Skin epidermis (tissue), 12 donors: ENCODE measurements at regions not wholly inside any gene's neighbourhood (a gene's known extent, or its start where the extent isn't known, plus 50 kb on each side); places are given as distances from the start of the nearest gene placed in this dataset.

ENCODE experiments used
- H3K27ac ChIP-seq, 21 experiments: fragments of 200-600 bp; sonication (generic) in 11 of 21; one replicate each; pipeline ENCODE4 v1.5.0; 2020; ENCODE audit warnings: mild to moderate bottlenecking in 3 of 21, inconsistent platforms in 2 of 21, moderate library complexity in 2 of 21
- H3K4me3 ChIP-seq, 7 experiments: fragments of 200-600 bp; sonication (generic) in 2 of 7; one replicate each; pipeline ENCODE4 v1.5.0; 2020; ENCODE audit warnings: inconsistent platforms in 2 of 7, mild to moderate bottlenecking in 2 of 7, moderate library complexity in 1 of 7

DNA sequence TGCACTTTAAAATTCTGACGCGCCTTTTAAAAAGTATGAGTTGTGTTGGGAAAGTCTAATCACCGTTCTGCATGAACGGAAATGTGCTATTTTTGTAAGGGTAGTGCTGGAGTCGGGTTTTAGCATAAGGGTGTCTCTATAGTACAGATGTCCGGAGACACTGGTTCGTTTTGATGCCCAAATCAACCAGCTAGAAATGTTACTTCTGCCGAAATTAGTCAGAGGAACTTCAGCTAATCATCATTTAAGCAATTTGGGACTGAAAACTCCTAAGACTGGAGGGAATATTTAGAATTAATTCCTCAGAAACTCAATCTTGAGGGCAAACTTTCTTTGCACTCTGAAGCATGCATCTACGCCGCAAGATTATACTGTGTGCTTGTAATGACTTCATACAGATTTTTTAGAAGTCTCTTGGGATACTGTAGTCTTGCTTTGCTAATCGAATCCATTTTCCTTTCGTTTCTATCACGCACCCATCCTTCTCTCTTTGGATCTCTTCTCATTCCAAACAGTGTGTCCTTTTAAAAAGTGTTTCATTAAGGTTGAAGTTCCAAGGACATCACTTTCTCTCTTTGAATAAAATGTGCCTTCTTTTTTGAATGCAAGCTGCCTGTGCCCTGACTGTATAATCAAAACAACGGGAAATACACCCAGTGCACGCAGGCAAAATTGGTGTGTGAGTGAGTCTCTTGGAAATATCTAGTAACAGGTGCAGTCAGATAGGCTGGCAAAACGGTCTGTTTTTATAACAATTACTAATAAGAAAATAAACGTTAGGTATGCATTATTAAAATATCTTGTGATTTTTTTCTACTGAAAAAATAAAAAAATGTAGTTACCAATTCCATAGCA is 270.9 kb upstream of the TCF4 start:
- Histone ChIP-seq H3K27ac (peak overlapping the region in 3 of 21 experiments; percentile 8 to 38 (median 28)), H3K4me3 (peak overlapping the region in 1 of 7 experiments; percentile 15)

DNA sequence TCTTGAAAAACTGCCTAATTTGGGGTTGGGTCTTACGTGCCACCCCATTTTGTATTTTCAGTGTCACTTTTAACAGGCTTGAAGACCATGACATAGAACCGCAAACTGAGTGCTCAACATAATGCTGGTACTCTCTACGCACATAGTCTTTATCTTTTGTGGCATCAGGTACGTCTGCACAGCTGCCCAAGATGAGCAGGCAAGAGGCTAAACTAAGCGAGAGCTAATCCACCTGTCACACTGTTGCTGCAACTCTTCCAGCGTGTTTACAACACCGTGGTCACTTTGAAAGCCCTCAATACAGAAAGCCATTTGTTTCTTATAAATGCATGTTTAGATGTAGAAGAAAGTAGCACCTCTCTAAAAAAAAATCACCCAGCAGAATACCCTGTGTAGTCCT is 270.0 kb upstream of the TCF4 start:
- peak overlapping the region in 1 of 21 experiments; percentile 28 for H3K27ac ChIP-seq
- no peak overlapping the region for H3K4me3 ChIP-seq

DNA sequence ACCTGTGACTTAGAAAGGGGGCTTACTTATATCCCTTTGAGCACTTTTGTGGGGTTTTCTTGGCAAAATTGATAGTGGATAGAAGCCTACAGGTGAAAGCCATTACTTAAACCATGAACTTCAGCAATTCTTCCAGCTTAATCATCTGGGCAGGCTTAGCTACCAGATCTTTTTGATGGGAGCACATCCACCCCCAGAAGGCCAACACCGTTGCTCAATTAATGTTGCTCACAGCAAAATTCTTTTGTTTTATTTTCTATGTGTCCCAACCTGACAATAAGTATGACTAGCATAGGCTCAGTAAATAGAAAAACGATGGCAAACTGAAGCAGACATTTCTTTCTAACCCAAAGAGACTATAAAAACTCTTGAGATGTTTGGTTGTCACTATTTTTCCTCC is 269.4 kb upstream of the TCF4 start:
- no peak overlapping the region for H3K4me3 ChIP-seq
- peak overlapping the region in 2 of 21 experiments; percentile 20 to 41 for H3K27ac ChIP-seq

DNA sequence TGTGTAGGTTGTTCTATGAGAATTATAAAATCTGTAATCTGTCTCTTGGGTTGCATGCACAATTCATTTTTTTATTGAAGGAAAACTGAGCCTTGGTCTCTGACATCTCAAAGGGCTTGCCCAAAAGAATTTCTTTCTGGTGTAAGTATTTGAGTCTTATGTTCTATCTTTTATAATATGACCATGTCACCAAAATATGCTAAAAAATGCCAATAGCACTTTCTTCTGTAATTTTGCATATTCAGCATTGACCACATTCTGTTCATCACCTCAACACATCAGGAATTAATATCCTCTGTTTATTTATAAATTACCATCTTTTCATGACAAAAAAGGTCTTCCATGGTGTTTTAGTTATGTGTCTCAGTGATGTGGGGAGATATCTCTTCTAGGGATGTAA is 268.7 kb upstream of the TCF4 start:
- Histone ChIP-seq H3K4me3 (no peak overlapping the region), H3K27ac (peak overlapping the region in 1 of 21 experiments; percentile 23)

DNA sequence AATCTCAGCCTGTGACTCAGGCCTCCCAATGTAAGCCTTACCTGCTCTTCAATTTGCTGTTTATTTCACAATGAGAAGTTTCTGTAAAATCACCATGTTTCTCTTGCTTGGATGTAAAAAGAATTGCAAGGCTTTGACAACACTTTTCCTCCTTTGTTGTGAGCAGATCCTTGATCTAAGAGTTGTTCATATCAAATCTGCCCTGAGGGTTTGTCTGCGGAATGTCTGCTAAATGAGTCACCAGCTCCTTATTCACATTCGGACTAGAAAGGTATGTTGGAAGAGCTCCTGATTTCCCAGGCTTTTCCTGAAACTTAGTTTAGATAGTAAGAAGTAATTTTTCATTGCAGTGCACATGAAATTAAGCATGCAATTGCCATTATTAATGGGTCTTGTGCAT is 268.2 kb upstream of the TCF4 start:
- Histone ChIP-seq H3K27ac (peak overlapping the region in 5 of 21 experiments; percentile 20 to 73 (median 40)), H3K4me3 (no peak overlapping the region)

DNA sequence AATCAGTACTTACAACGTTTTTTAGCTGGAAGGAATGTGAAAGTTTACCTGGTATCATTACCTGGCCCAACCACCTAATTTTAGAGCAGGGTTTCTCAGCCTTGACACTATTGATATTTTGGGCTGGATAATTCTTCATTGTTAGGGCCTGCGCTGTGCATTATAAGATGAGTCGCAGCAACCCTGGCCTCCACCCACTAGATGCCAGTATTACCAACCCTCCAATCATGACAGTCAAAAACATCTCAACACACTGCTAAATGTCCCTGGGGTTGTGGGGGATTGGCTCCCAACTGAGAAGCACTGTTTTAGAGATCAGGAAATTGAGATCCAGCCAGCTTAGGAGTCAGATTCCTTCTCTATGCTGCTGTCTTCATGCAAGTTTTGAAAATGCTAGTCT is 265.3 kb upstream of the TCF4 start:
- Histone ChIP-seq H3K4me3 (no peak overlapping the region), H3K27ac (no peak overlapping the region)

DNA sequence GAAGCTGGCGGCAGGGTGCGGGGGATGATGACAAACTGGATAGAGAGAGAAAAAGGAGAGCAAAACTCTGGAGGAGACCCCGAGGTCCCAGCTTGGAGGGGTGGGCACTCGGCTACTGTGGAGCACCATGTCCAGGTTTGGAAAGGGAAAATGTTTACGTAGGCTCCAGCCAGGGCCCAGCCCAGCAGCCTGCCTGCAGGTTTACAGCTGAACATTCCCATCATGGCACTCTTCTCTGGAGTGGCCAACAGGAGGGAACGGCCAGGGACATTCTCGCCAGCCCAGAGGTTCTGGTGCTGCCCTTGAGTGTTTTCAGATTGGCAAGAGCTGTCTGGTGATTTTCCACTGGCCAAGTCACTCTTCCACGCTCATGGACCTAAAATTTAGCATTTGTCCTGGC is 262.9 kb upstream of the TCF4 start:
- Histone ChIP-seq H3K4me3 (no peak overlapping the region), H3K27ac (no peak overlapping the region)

DNA sequence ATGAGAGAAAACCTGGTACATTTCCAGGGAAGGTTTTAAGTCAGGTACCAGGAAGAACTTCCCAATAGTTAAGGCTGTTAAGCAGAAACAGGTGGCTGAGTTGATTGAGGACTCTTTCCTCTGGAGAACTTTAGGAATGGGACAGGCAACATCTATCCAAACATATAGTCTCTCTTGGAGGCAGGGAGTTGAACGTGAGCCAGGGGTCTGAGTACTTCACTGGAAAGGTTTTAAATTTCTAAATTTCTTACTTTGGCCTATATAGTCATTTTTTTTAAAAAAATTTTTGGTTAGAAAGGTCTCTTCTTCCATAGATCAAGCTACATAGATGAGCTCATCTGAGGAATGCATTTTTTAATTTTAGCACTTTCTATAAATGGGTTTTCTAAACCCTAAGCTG is 261.4 kb upstream of the TCF4 start:
- H3K4me3 ChIP-seq = no peak overlapping the region
- H3K27ac ChIP-seq = no peak overlapping the region

DNA sequence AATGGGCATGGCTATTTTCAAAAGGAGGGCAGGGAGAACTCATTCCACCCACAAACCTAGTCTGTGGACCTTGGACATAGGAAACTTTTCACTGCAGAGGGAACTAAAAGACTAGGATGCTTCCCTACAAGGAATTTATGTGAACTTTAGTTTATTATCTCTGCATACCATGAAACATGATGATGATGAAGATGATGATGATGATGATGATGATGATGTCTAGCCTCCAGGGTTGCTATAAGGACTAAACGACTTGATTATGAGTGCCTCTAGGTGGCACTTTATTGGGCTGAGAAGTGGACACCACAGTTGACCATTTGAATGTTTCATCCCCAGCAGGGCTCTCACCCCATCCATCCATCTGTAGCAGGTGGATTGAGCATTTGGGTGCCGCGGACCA is 260.0 kb upstream of the TCF4 start:
- Histone ChIP-seq H3K27ac (no peak overlapping the region), H3K4me3 (no peak overlapping the region)

DNA sequence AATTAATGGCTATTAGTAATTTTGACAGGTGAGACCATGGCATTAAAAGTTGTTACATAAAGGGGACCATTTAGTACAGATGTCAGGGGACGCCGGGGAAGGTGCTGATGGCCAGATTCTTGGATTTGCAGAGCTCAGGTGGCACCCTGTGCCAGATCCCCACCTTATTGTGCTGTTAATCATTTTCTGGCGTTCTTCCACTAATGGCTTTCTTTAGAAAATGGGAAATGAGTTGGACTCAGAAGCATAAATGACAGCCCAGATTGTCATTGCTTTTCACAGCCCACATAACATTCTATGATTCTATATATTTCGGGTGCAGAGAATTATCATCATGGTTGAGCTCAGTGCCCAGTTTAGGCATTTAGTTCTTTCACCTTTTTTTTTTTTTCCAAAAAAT is 257.2 kb upstream of the TCF4 start:
- H3K27ac ChIP-seq = no peak overlapping the region

DNA sequence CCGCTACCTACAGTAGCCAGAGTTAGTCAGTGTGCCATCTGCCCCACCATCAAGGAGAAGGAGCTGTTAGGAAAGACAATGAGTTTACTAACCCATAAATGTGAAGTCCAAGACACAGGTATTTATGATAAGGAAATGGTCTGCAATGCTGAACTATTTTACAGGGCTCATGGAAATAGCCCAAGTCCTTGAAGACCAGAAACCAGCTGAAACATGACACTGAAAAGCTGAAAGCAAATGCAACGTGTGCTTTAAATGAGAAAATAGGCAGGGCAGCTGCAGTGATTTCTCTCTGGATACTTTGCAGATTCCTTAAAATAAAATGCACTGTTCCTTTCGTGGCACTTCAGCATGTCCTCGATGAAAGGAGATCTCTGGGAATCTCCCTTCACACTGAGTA is 256.4 kb upstream of the TCF4 start:
- no peak overlapping the region for H3K4me3 ChIP-seq
- H3K27ac ChIP-seq = no peak overlapping the region

More for the DNA sequence above, 257.2 kb upstream of the TCF4 start:
- H3K4me3 ChIP-seq = no peak overlapping the region

DNA sequence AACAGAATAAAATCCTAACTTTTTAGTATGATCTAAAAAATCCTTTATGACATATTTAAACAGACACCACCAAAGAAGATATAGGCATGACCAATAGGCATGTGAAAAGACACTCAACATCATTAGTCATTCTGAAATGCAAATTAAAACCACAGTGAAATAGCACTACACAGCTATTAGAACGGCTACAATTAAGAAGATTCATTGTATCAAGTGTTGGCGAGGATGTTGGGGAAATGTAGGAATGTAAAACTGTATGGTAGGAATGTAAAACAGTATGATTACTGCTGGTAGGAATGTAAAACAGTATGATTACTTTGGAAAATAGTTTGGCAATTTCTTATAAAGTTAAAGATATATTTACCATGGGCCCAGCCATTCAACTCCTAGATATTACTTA is 253.3 kb upstream of the TCF4 start:
- H3K4me3 ChIP-seq = no peak overlapping the region

DNA sequence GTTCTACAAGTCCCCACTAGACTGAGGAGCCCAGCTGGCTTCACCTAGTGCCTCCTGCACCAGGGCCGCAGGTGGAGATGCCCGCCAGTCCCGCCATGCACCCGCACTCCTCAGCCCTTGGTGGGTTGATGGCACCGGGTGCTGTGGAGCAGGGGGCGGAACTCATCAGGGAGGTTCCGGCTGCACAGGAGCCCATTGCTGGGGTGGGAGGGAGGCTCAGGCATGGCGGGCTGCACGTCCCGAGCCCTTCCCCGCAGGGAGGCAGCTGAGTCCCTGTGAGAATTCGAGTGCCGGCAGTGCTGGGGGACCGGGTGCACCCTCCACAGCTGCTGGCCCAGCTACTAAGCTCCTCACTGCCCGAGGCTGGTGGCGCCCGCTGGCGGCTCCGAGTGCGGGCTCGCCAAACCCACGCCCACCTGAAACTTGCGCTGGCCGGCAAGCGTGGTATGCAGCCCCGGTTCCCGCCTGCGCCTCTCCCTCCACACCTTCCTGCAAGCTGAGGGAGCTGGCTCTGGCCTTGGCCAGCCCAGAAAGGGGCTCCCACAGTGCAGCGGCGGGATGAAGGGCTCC is 252.7 kb upstream of the TCF4 start:
- no peak overlapping the region for H3K27ac ChIP-seq

More for the DNA sequence above, 253.3 kb upstream of the TCF4 start:
- no peak overlapping the region for H3K27ac ChIP-seq

DNA sequence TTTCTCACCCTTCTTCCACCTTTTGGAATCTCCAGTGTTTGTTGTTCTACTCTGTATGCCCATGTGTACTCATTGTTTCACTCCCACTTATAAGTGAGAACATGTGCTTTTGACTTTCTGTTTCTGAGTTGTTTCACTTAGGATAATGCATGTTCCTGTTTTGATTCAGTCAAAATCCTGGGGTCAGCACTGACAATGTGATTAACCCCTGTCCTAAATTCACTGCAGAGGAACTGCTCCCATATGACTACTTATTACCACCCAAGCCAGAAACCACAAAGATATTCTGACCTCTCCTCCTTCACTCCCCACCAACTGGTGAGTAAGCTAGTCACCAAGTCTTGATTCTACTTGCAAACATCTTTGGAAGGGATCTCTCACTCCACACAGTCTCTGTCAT is 251.4 kb upstream of the TCF4 start:
- Histone ChIP-seq H3K27ac (peak overlapping the region in 1 of 21 experiments; percentile 42), H3K4me3 (no peak overlapping the region)

More for the DNA sequence above, 252.7 kb upstream of the TCF4 start:
- no peak overlapping the region for H3K4me3 ChIP-seq

DNA sequence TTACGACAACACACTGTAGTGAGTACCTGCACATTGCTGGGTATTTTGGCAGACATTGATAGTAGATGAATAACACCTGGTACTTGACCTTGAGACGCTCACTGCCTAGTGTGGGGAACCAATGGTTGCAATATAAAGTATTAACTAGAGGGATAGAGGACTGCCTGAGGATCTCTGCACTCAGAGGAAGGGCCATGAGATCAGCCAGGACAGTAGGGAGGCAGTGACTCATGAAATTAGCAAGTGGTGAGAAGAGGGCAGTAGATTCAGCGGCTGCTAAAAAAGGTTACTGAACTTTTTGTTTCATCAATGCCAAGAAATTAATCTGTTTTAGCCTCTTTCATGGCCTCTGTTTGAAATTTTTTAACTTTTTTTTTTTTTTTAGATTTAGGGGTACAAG is 250.8 kb upstream of the TCF4 start:
- Histone ChIP-seq H3K27ac (peak overlapping the region in 1 of 21 experiments; percentile 42), H3K4me3 (no peak overlapping the region)

DNA sequence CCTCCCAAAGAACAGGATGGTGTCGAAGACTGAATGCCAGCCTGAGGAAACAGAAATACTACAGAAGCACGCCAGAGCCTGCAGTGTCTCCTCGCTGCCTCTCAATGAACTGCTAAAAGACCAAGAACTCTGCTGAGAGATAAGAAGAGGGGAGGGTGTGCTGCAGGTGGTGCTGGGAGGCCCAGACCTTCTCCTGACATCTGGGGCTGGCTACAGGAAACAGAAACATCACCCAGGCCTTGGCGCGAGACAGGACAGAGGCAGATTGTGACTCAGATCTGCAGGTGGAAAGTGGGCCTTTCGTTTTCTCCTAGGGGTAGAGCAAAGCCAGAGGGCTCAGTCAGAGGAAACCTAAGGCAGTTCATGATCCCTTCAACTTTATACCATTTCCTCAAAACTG is 250.3 kb upstream of the TCF4 start:
- Histone ChIP-seq H3K27ac (peak overlapping the region in 4 of 21 experiments; percentile 14 to 42 (median 29)), H3K4me3 (no peak overlapping the region)

DNA sequence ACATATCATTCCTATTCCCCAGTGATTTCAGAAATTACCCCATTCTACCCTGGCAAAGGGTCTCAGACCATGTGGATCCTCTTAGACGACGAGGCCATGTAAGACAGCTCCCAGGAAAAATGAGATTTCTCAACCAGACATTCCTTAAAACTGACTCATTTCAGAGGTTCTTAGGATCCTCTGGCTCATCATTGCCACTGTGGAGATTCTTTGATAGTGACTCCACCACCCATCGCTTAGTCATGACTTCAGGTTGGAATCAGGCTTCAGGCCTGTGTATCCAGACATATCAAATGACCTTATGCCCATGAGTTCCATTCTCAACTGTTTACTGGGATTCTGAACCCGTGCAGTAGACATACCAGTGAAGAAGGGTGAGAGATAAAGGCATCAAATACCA is 245.6 kb upstream of the TCF4 start:
- H3K27ac ChIP-seq = peak overlapping the region in 5 of 21 experiments; percentile 34 to 61 (median 59)
- H3K4me3 ChIP-seq = no peak overlapping the region

DNA sequence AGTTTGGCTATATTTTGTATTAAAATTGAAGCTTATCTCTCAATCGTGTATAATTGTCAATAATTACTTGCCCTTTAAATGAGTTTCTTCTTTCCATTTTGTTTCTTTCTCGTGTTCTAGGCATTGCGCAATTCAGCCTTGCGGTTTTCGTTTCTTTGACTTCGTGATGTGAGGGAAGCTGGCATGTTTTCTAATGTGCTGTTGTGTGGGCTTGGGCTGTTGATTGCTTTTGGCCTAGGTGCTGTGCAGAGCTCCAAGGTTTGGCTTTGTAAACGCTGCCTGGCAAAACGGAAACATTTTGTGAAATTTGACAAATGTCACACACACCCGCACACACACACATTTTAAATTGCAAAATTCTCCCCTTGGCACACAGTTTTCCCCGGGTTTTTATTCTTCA is 242.6 kb upstream of the TCF4 start:
- no peak overlapping the region for H3K4me3 ChIP-seq
- H3K27ac ChIP-seq = no peak overlapping the region

DNA sequence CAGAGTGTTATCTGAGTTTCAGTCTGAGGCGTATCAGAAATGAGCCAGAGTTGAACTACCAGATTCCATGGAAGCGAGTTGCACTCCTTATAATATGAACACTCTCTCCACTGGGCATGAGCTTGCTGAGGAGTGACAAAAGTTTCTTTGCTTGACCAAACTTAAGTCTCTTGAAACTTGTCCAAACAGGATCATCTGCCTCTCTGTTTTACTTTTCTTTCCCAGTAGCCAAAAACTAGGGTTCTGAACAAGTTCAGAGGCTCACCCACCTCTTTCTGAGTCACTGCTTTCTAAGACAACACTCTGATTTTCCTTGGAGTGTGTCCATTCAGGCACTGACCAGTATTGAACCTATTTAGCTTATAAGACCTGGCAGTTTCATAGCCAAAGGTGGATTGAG is 233.2 kb upstream of the TCF4 start:
- Histone ChIP-seq H3K4me3 (no peak overlapping the region), H3K27ac (no peak overlapping the region)

DNA sequence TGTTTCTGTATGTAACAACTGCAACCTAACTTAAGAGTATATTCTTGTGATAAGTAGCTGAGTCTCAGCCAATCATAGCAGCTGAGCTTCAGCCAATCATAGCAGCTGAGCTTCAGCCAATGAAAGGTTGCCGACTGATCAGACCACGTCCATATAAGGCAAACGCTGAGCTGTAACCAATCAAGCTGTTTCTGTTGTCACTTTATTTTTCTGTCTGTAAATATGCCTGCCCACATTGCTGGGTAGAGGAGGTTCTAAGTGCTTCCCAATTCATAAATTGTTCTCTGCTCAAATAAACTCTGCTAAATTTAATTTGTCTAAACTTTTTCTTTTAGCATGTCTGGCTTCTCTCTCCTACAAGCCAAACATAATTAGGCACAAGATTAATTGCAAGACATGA is 231.5 kb upstream of the TCF4 start:
- H3K4me3 ChIP-seq = no peak overlapping the region

DNA sequence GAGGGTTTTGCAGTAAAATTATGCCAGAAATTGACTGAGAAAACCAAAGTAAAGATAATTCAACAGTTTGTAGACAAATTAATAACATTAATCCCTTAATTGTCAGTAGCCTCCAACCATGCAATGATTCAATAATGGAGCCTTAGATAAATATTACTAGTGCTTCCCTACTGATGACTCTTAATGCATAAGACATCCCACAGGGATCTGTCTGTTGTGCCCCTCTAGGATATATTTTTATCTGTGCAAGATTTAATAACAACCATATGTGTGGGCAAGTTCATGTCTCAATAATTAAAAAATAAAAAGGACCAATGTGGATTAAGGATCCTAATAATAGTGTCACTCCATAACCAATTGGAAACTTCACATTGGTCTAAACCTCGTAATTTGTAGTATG is 230.3 kb upstream of the TCF4 start:
- Histone ChIP-seq H3K4me3 (no peak overlapping the region), H3K27ac (no peak overlapping the region)

More for the DNA sequence above, 231.5 kb upstream of the TCF4 start:
- H3K27ac ChIP-seq = no peak overlapping the region
